T-helper 17 cell (primary cell): ENCODE measurements at regions not wholly inside any gene's neighbourhood (a gene's known extent, or its start where the extent isn't known, plus 50 kb on each side); places are given as distances from the start of the nearest gene placed in this dataset.
"Not testable (repeated sequence)": the region's sequence is repeated elsewhere in the genome, so short reads cannot be mapped to it uniquely, and the experiment has no call there.

Experiments used
- ATAC-seq: fragments of 150-1000 bp; cut with Tn5 transposase; 2 replicates; pipeline ENCODE4 v1.10.0; 2021; ENCODE audit warnings: mild to moderate bottlenecking, moderate library complexity
- DNase-seq, 3 donors: peaks; one replicate each; pipeline versions ENCODE4 v3.0.0 to v3.0.0-alpha.2; 2020 to 2021
- H3K9me3 ChIP-seq: one replicate; pipeline ENCODE4 v1.7.0; 2013; ENCODE audit warnings: low read length, mild to moderate bottlenecking; ENCODE audit not compliant: control insufficient read depth, poor library complexity, severe bottlenecking
- H3K27ac Mint-ChIP-seq: one replicate; pipeline ENCODE4 v1.8.0; 2022; ENCODE audit warnings: mild to moderate bottlenecking, moderate library complexity, mixed read lengths
- H3K27me3 Mint-ChIP-seq: one replicate; pipeline ENCODE4 v1.8.0; 2022; ENCODE audit warnings: mixed read lengths
- H3K36me3 Mint-ChIP-seq: one replicate; pipeline ENCODE4 v1.8.0; 2022; ENCODE audit warnings: low read depth, mixed read lengths
- H3K4me1 Mint-ChIP-seq: one replicate; pipeline ENCODE4 v1.8.0; 2022; ENCODE audit warnings: mild to moderate bottlenecking, mixed read lengths
- H3K4me3 Mint-ChIP-seq: one replicate; pipeline ENCODE4 v1.8.0; 2022; ENCODE audit warnings: mild to moderate bottlenecking, moderate library complexity, mixed read lengths

- Mint-ChIP-seq H3K36me3 (no peaks in the 10 kb centered on the region), H3K27ac (no peak overlapping the region), H3K4me3 (no peak overlapping the region), H3K4me1 (no peaks in the 10 kb centered on the region), H3K27me3 (no peaks in the 10 kb centered on the region)
- ATAC-seq (no peak), DNase-seq (no peak)
- no peaks in the 10 kb centered on the region for H3K9me3 ChIP-seq
These were observed 1795.5 kb downstream of the MRPL39 start for GRCh38 chr21:23811805-23812204.

DNA sequence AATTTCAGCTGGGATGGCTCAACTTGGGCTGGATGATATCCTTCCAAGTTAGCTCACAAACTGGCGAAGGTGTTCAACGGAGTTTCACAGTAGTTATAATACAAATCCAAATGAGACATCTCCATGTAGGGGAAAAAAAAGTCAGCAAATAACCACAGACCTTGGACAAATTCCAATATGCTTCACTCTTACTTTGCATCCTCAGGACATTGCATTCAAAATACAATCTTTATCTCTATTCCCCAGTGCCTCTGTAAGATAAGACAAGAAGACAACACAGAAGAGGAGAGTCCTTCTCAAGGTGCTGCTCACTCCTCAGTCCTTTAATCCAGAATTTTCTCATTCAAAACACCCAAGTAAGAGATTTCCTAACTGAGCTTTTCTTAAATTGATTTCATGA is 1797.7 kb downstream of the MRPL39 start:
- H3K4me3 Mint-ChIP-seq = no peak overlapping the region
- H3K27me3 Mint-ChIP-seq = no peaks in the 10 kb centered on the region
- no peaks in the 10 kb centered on the region for H3K4me1 Mint-ChIP-seq
- no peaks in the 10 kb centered on the region for H3K36me3 Mint-ChIP-seq
- DNase-seq = no peak
- no peak overlapping the region for H3K27ac Mint-ChIP-seq
- no peak for ATAC-seq
- no peaks in the 10 kb centered on the region for H3K9me3 ChIP-seq

GRCh38 chr21:23806966-23807548 is 1800.2 kb downstream of the MRPL39 start:
- H3K27ac Mint-ChIP-seq, H3K9me3 ChIP-seq, H3K27me3 Mint-ChIP-seq, H3K36me3 Mint-ChIP-seq, H3K4me3 Mint-ChIP-seq, H3K4me1 Mint-ChIP-seq, DNase-seq, ATAC-seq: not testable (repeated sequence)

GRCh38 chr21:23804866-23805265 is 1802.4 kb downstream of the MRPL39 start:
- H3K4me1 Mint-ChIP-seq = no peaks in the 10 kb centered on the region
- H3K9me3 ChIP-seq = no peaks in the 10 kb centered on the region
- no peak for DNase-seq
- H3K4me3 Mint-ChIP-seq = no peak overlapping the region
- ATAC-seq = no peak
- no peak overlapping the region for H3K27ac Mint-ChIP-seq
- H3K27me3 Mint-ChIP-seq = no peaks in the 10 kb centered on the region
- no peaks in the 10 kb centered on the region for H3K36me3 Mint-ChIP-seq

GRCh38 chr21:23801292-23801691 is 1806.0 kb downstream of the MRPL39 start:
- H3K27ac Mint-ChIP-seq = no peak overlapping the region
- H3K4me3 Mint-ChIP-seq = no peak overlapping the region
- no peak for ATAC-seq
- H3K9me3 ChIP-seq = no peaks in the 10 kb centered on the region
- no peaks in the 10 kb centered on the region for H3K27me3 Mint-ChIP-seq
- no peak for DNase-seq
- H3K4me1 Mint-ChIP-seq = no peaks in the 10 kb centered on the region
- no peaks in the 10 kb centered on the region for H3K36me3 Mint-ChIP-seq

DNA sequence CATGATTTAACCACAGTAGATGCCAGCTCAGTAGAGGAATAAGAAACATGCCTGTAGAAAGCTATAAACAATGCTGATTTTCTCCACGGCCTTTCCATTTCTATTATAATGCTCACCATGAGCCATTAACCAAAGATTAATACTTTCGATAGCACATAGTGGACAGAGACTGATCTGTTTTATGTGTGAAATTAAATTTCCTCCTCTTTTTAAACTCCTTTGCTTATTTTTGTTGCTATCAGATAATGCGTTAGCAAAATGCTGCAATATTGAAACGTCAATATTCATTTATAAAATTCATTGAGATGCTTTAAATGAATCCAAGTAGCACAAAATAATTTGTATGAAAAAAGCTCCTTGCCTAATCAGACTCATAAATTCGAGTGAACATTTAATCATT is 1807.9 kb downstream of the MRPL39 start:
- Mint-ChIP-seq H3K4me1 (no peaks in the 10 kb centered on the region), H3K27me3 (no peaks in the 10 kb centered on the region), H3K27ac (no peak overlapping the region), H3K4me3 (no peak overlapping the region), H3K36me3 (no peaks in the 10 kb centered on the region)
- H3K9me3 ChIP-seq = no peaks in the 10 kb centered on the region
- DNase-seq = no peak
- ATAC-seq = no peak

DNA sequence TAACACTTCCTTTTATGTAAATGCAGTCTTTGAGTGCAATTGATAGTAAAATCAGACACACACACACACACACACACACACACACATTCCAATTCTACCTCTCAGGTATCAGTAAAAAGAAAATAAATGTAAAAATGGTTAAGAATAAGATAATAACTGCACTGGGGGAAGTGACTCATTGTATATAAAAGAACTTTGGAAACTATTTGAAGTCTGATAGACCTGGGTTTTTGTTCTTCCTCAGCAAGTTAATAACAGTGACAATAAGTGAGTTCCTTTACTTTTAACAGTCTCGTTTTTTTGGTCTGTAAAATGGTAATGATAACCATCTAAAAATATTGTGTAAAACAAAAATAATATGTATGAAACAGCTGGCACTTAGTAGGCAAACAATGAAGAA is 1815.0 kb downstream of the MRPL39 start:
- no peaks in the 10 kb centered on the region for H3K4me1 Mint-ChIP-seq
- H3K36me3 Mint-ChIP-seq = no peaks in the 10 kb centered on the region
- no peak overlapping the region for H3K27ac Mint-ChIP-seq
- no peak overlapping the region for H3K4me3 Mint-ChIP-seq
- no peaks in the 10 kb centered on the region for H3K9me3 ChIP-seq
- ATAC-seq = no peak
- no peak for DNase-seq
- H3K27me3 Mint-ChIP-seq = no peaks in the 10 kb centered on the region

GRCh38 chr21:23789864-23790263 is 1817.4 kb downstream of the MRPL39 start:
- no peak for ATAC-seq
- Mint-ChIP-seq H3K27ac (no peak overlapping the region), H3K4me3 (no peak overlapping the region), H3K27me3 (no peaks in the 10 kb centered on the region), H3K4me1 (no peaks in the 10 kb centered on the region), H3K36me3 (no peaks in the 10 kb centered on the region)
- H3K9me3 ChIP-seq = no peaks in the 10 kb centered on the region
- no peak for DNase-seq

GRCh38 chr21:23780326-23780725 is 1827.0 kb downstream of the MRPL39 start:
- DNase-seq = no peak
- no peak overlapping the region for H3K27ac Mint-ChIP-seq
- H3K4me3 Mint-ChIP-seq = no peak overlapping the region
- no peaks in the 10 kb centered on the region for H3K36me3 Mint-ChIP-seq
- H3K9me3 ChIP-seq = no peaks in the 10 kb centered on the region
- H3K4me1 Mint-ChIP-seq = no peaks in the 10 kb centered on the region
- ATAC-seq = no peak
- no peaks in the 10 kb centered on the region for H3K27me3 Mint-ChIP-seq

- Mint-ChIP-seq H3K27ac (no peak overlapping the region), H3K27me3 (no peaks in the 10 kb centered on the region), H3K4me1 (no peaks in the 10 kb centered on the region), H3K36me3 (peaks cover 3% of the 10 kb centered on the region), H3K4me3 (no peak overlapping the region)
- no peaks in the 10 kb centered on the region for H3K9me3 ChIP-seq
- no peak for ATAC-seq
- DNase-seq = no peak
These were observed 1863.5 kb downstream of the MRPL39 start for GRCh38 chr21:23743821-23744220.

GRCh38 chr21:23740463-23740862 is 1866.8 kb downstream of the MRPL39 start:
- no peaks in the 10 kb centered on the region for H3K27me3 Mint-ChIP-seq

DNA sequence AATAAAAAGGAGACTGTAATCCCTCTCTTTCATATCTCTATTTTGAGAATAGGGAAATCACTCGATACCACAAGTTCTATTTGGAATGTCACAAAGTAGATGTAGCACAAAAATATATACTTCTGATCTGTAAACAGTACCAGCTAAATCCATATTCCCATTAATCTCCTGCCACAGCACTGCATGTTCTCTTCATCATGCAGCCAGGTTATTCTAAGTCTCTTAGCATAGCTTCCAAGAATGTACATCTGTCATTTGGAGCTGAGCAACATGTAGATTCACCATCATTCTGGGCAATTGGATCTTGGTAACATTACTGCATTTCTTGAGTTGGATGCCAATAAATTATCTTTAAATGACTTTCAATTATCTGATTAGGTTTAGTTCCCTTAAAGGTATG is 1874.5 kb downstream of the MRPL39 start:
- DNase-seq (no peak), ATAC-seq (no peak)
- H3K4me3 Mint-ChIP-seq = no peak overlapping the region
- no peaks in the 10 kb centered on the region for H3K36me3 Mint-ChIP-seq
- H3K27ac Mint-ChIP-seq = no peak overlapping the region
- no peaks in the 10 kb centered on the region for H3K4me1 Mint-ChIP-seq
- no peaks in the 10 kb centered on the region for H3K9me3 ChIP-seq
- no peaks in the 10 kb centered on the region for H3K27me3 Mint-ChIP-seq

More at GRCh38 chr21:23740463-23740862, 1866.8 kb downstream of the MRPL39 start:
- no peak overlapping the region for H3K27ac Mint-ChIP-seq
- peaks cover 3% of the 10 kb centered on the region for H3K36me3 Mint-ChIP-seq
- no peak overlapping the region for H3K4me3 Mint-ChIP-seq
- no peak for DNase-seq
- no peak for ATAC-seq
- no peaks in the 10 kb centered on the region for H3K9me3 ChIP-seq
- no peaks in the 10 kb centered on the region for H3K4me1 Mint-ChIP-seq

DNA sequence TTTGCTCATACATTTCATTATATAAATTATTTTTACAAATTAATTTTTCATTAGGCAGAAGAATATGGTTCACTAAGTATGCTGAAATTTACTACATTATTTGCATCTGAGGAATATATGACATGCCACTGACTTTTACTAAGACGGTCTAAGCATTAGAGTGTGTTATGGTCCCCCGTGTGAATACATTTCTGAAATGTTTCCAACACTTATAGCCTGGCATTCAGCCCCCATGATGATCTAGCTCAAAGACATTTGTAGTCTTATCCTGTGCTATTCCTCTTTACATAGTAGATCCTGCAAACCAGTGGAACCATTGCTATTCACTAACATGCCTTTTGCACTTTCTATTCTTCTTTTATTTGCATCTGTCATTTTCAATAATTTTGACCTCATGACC is 1878.0 kb downstream of the MRPL39 start:
- Mint-ChIP-seq H3K4me1 (no peaks in the 10 kb centered on the region), H3K27me3 (no peaks in the 10 kb centered on the region), H3K27ac (no peak overlapping the region), H3K36me3 (no peaks in the 10 kb centered on the region), H3K4me3 (no peak overlapping the region)
- DNase-seq (no peak), ATAC-seq (no peak)
- no peaks in the 10 kb centered on the region for H3K9me3 ChIP-seq

DNA sequence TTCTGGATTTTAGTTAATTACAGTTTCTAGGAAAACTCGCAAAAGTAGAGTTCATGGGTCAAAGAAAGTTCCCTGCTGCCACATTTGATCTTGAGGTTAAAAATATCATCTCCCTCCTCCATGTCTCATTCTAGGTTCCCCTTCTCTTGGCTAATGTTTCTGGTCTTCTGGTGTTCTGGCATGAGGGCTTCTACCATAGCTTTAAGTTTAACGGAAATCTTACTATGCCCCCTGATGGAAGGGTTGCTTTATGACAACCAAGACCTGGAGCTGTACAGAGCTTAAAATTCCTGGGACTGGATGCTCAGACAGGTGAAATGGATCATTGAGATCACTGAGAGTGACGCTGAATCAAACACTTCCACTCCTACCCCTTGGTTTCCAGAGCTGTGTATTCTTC is 1881.7 kb downstream of the MRPL39 start:
- no peak overlapping the region for H3K27ac Mint-ChIP-seq
- no peaks in the 10 kb centered on the region for H3K9me3 ChIP-seq
- H3K4me3 Mint-ChIP-seq = no peak overlapping the region
- no peak for ATAC-seq
- H3K36me3 Mint-ChIP-seq = no peaks in the 10 kb centered on the region
- H3K27me3 Mint-ChIP-seq = no peaks in the 10 kb centered on the region
- H3K4me1 Mint-ChIP-seq = no peaks in the 10 kb centered on the region
- DNase-seq = no peak
